MCF 10A (cell line): ENCODE measurements at regions not wholly inside any gene's neighbourhood (a gene's known extent, or its start where the extent isn't known, plus 50 kb on each side); places are given as distances from the start of the nearest gene placed in this dataset.

ENCODE experiments used
- BruUV-seq: library from RNA; stranded (reverse); fragments of 400-500 nt; replicated peaks from 2 replicates; lab custom pipeline; 2021; lab: Mats Ljungman, UMichigan
- CTCF ChIA-PET: fragments of 300-600 bp; sonication (Branson Sonifier 250); formaldehyde crosslinking; extraction: SDS; loops from one replicate; lab custom pipeline; 2021; ENCODE audit warnings: antibody characterized with exemption, inconsistent platforms; lab: Yijun Ruan, JAX
- POLR2A ChIA-PET: fragments of 300-600, 350-650 bp; sonication (Branson Sonifier 250); formaldehyde crosslinking; extraction: SDS; loops from one replicate; lab custom pipeline; 2020; ENCODE audit warnings: antibody characterized with exemption, inconsistent platforms; lab: Yijun Ruan, JAX
- DNase-seq: peaks from one replicate; pipeline ENCODE4 v3.0.0-alpha.2; 2018; ENCODE audit not compliant: unreplicated experiment
- H3K27ac Mint-ChIP-seq: one replicate; pipeline ENCODE4 v1.8.0; 2022; ENCODE audit warnings: mild to moderate bottlenecking, low read depth, mixed read lengths; ENCODE audit not compliant: unreplicated experiment
- H3K27me3 Mint-ChIP-seq: one replicate; pipeline ENCODE4 v1.8.0; 2022; ENCODE audit warnings: mixed read lengths; ENCODE audit not compliant: insufficient read depth, unreplicated experiment
- H3K36me3 Mint-ChIP-seq: one replicate; pipeline ENCODE4 v1.8.0; 2022; ENCODE audit warnings: mild to moderate bottlenecking, moderate library complexity, mixed read lengths; ENCODE audit not compliant: insufficient read depth, unreplicated experiment
- H3K4me1 Mint-ChIP-seq: one replicate; pipeline ENCODE4 v1.8.0; 2022; ENCODE audit warnings: mixed read lengths; ENCODE audit not compliant: insufficient read depth, unreplicated experiment
- H3K4me3 Mint-ChIP-seq: one replicate; pipeline ENCODE4 v1.8.0; 2022; ENCODE audit warnings: mild to moderate bottlenecking, moderate library complexity, mixed read lengths; ENCODE audit not compliant: unreplicated experiment
- H3K9me3 Mint-ChIP-seq: one replicate; pipeline ENCODE4 v1.8.0; 2022; ENCODE audit warnings: mixed read lengths; ENCODE audit not compliant: unreplicated experiment
- CTCF ChIP-seq: fragments of 200-600 bp; IDR thresholded peaks from one replicate; pipeline ENCODE4 v1.8.0; 2022; ENCODE audit warnings: antibody characterized with exemption, mild to moderate bottlenecking; ENCODE audit not compliant: unreplicated experiment
- intact Hi-C: fragments of 100-400 bp; cut with micrococcal nuclease; formaldehyde crosslinking; loops from 2 replicates; pipeline ENCODE4 v1.14.1; 2022

GRCh38 chr5:68805444-68805843, 288.4 kb upstream of the SLC30A5 start:
- Mint-ChIP-seq H3K9me3 (peaks cover 14% of the 10 kb centered on the region), H3K36me3 (no peaks in the 10 kb centered on the region), H3K4me3 (no peak overlapping the region), H3K4me1 (no peaks in the 10 kb centered on the region), H3K27me3 (peaks cover 29% of the 10 kb centered on the region), H3K27ac (no peak overlapping the region)
- no TSS peak for BruUV-seq
- TF ChIP-seq CTCF = no peak
- DNase-seq = no peak
- ChIA-PET CTCF (no interaction called here), POLR2A (interaction anchor here (1.1 kb wide), 1 partner anchor 45 kb away, joined by 3 read pairs; no protein-coding TSS in a partner anchor)
- intact Hi-C loops = no loop called here

GRCh38 chr5:68817632-68818031, 276.2 kb upstream of the SLC30A5 start:
- ChIA-PET POLR2A (no interaction called here), CTCF (no interaction called here)
- Mint-ChIP-seq H3K9me3 (no peaks in the 10 kb centered on the region), H3K27me3 (peaks cover 77% of the 10 kb centered on the region), H3K27ac (no peak overlapping the region), H3K4me3 (no peak overlapping the region), H3K36me3 (no peaks in the 10 kb centered on the region), H3K4me1 (no peaks in the 10 kb centered on the region)
- TF ChIP-seq CTCF = no peak
- DNase-seq = no peak
- intact Hi-C loops = no loop called here
- no TSS peak for BruUV-seq

GRCh38 chr5:68818057-68818695, 275.6 kb upstream of the SLC30A5 start:
- Mint-ChIP-seq H3K4me1 (no peaks in the 10 kb centered on the region), H3K27ac (no peak overlapping the region), H3K9me3 (no peaks in the 10 kb centered on the region), H3K4me3 (no peak overlapping the region), H3K36me3 (no peaks in the 10 kb centered on the region), H3K27me3 (peaks cover 77% of the 10 kb centered on the region)
- no TSS peak for BruUV-seq
- POLR2A ChIA-PET = no interaction called here
- no peak for TF ChIP-seq CTCF
- DNase-seq = no peak
- intact Hi-C loops = no loop called here
- CTCF ChIA-PET = no interaction called here

GRCh38 chr5:68818870-68819269, 274.9 kb upstream of the SLC30A5 start:
- ChIA-PET POLR2A (no interaction called here), CTCF (no interaction called here)
- Mint-ChIP-seq H3K4me1 (no peaks in the 10 kb centered on the region), H3K4me3 (no peak overlapping the region), H3K9me3 (no peaks in the 10 kb centered on the region), H3K27me3 (peaks cover 77% of the 10 kb centered on the region), H3K36me3 (no peaks in the 10 kb centered on the region), H3K27ac (no peak overlapping the region)
- DNase-seq = no peak
- intact Hi-C loops = no loop called here
- TF ChIP-seq CTCF = no peak
- BruUV-seq = no TSS peak
